Right hindlimb (tissue), 1 donor: ENCODE measurements at regions not wholly inside any gene's neighbourhood (a gene's known extent, or its start where the extent isn't known, plus 50 kb on each side); places are given as distances from the start of the nearest gene placed in this dataset.
"Not testable (repeated sequence)": the region's sequence is repeated elsewhere in the genome, so short reads cannot be mapped to it uniquely, and the experiment has no call there.

Experiments used
- DNase-seq: peaks from one replicate; pipeline ENCODE4 v3.0.0-alpha.2; 2018

DNA sequence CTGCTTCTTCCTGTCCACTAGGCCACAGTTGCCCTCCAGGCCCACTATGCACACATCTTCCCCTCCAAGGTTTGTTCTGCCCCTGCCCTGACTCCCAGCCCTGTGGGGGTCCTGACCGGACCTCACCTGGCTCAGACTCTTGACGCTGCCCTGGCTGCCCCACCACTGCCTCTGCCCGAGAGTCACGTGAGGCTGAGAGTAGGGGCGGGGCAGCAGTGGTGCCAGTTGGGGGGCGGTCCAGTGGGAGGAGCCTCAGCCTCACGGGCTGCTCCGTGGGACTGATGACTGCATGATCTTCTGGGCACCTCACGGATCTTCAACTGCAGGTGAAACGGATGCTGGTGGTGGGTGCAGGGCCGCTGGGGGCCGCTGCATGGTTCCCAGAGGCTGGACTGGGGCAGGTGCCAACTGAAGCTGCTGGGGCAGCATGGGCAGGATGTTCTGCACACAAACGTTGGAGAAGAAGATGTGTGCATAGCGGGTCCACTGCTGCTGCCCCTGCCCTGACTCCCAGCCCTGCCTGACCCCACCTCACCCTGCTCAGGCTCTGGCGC is 77.6 kb downstream of the HHIPL2 start:
- DNase-seq = not testable (repeated sequence)

DNA sequence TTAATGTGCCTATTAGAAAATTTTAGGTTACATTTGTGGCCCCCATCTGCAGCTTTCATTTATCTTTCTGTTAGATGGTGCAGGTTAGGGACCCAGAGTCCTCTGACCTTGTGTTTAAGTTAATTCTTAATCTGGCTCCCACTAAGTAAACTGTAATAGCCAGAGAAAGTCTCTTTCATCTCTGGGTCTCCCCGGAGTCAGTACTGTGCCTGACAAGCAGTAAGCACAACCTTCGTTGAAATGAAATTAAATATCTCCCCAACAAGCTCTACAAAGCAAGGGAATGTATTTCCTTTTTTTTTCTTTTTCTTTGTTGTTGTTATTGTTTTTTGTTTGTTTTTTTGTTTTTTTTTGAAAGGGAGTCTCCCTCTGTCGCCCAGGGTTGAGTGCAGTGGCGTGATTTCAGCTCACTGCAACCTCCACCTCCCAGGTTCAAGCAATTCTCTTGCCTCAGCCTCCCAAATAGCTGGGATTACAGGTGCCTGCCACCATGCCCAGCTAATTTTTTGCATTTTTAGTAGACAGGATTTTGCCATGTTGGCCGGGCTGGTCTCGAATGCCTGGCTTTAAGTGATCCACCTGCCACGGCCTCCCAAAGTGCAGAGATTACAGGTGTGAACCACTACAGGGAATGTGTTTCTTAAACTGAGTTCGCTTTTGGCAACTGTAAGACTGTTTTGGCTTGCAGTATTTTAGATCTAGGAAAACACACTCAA is 81.6 kb downstream of the HHIPL2 start:
- DNase-seq = no peak

DNA sequence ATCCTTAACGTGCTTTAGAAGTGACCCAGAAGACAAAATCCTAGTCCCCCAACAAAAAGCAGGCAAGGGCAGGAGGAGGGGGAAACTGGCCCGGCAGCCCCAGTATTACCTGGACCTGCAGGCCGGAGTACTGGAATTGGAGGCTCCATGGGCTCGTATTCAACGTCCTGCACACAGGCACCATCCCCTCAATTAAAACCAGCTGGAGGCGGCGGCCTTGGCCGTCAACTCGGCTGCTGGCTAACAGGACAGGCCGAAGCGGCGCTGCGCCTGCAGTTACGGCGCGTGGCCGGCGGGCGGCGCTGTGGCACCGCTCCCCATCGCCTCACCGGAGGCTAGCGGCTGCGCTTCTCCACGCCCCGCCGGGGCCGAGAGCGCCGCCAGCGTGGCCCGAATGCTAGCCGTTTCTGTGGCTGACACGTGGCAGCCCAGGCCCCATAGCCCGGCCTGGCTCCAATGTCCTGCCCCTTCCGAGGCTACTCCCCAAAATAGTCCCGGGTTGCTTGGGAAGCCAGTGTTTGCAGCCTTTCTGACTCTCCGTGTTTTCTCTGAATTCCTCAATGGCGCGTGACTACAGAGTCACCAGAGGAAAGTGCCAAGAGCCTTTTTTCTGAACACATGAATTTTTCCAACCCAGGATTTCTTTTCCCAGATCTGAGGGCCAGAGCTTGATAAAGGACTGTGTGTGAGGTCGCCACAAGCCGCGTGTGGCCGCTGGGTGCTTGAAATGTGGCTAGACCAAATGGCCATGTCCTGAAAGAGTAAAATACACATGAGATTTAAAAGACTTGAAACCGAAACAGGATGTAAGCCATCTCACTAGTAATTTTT is 82.5 kb downstream of the HHIPL2 start:
- DNase-seq = peak; percentile 94

DNA sequence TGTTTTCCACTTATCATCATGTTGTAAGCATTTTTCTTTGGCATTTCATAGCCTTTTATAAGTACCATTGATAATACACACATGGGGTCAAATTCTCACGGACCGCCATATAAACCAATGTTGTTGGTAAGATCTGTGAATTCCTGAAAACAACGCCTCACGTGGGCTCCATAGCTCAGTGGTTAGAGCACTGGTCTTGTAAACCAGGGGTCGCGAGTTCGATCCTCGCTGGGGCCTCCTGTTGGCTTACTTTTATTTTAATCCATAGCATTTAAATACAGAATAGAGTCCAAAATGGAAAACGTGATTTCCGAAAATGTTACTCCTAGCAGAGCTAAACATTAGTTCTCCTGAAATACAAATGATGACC is 83.1 kb downstream of the HHIPL2 start:
- peak; percentile 51 for DNase-seq

DNA sequence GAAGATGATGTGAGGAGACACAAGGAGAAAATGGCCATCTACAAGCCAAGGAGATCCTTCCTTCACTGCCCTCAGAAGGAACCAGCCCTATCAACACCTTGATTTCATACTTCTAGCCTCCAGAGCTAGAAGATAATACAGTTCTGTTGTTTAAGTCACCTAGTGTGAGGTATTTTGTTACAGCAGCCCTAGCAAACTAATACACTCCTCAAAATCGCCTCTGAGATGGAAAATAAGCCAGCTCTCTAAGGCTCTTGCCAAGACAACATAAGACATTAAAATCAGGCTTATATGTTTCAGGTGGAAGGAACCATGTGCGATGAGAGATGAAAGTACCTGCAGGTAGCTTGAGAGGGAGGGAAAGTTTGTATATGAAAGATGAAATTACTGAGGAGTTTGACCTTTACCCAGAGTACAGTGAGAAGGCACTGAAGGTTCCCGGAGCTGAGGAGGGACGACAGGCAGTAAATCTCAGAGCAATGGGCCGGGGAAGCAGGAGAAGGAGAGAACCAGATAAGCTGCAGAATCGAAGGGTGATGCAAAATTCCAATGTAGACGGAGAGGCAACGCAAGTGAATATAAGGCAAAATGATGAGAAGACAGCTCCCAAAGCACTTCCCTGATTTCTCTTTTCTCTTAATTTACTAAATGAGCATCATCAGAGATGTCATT is 84.7 kb downstream of the HHIPL2 start:
- no peak for DNase-seq

DNA sequence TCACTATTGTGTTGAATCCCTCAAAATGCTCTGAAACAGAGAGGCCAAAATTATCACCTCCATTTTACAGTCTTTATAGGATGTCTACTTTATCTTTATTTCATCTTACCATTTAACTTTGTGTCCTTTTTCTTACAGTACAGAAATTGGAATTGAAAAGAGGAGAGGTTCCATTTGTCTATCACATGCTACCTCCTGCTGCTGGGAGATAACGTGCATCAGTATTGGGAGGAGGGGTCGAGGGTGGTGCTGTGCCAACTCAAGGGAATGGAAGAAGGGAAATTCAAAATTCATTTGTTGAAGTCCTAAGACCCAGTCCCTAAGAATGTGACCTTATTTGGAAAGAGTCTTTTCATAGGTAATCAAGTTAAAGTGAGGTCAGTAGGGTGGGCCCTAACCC is 85.3 kb downstream of the HHIPL2 start:
- no peak for DNase-seq

DNA sequence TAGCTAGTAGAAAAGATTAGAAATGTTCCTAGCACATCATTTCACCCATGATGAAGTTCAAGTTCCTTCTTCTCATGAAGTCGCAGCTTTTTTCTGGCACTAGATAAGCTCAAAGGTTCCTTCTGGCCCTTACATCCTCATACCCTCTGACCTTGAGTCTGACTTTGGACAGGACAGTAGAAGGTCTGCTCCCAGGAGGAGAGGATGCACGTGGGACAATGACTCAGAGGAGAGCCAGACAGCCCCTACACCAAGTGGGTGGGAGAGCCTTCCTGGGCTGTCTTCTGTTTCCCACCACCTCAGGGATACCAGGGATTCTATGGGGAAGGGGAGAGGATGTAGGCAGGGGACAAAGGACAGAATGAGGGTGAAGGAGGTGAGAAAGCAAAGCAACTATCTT is 86.0 kb downstream of the HHIPL2 start:
- no peak for DNase-seq

DNA sequence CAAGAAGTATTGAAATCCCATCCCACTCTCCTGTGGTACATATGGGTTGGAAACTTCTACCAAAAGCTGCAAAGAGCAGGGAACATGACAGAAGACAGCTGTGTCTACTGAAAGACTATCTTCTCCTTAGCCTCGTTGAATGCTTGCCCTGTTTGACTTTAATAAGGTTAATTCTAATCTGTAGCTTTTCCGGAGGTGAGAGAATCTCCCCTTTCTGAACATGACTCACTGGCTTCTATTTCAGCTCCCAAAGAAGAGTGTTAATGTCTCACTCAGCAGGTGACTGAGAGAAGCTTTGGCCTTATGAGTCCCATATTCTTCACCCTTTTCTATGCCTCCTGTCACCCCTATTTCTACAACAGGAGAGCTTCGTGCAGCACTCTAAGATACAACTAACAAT is 88.3 kb downstream of the HHIPL2 start:
- no peak for DNase-seq

DNA sequence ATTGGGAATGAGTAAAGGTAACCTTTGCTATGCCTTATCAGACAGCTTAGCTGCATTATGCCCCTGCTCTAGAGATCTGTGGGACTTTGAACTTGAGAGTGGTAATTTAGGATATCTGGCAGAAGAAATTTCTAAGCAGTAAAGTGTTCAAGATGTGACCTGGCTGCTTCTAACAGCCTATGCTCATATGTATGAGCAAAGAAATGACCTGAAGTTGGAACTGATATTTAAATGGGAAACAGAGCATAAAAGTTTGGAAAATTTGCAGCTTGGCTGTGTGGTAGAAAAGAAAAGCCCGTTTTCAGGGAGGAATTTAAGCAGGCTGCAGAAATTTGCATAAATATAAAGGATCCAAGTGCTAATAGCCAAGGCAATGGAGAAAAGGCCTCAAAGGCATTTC is 90.4 kb downstream of the HHIPL2 start:
- DNase-seq = no peak

DNA sequence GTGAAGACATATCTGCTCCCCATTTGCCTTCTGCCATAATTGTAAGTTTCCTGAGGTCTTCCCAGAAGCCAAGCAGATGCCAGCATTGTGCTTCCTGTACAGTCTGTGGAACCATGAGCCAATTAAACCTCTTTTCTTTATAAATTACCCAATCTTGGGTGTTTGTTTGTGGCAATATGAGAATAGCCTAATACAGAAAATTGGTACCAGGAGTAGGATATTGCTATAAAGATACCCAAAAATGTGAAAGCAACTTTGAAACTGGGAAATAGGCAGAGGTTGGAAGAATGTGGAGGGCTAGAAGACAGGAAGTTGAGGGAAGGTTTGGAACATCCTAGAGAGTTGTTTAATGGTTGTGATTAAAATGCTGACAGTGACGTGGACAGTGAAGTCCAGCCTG is 90.8 kb downstream of the HHIPL2 start:
- no peak for DNase-seq

DNA sequence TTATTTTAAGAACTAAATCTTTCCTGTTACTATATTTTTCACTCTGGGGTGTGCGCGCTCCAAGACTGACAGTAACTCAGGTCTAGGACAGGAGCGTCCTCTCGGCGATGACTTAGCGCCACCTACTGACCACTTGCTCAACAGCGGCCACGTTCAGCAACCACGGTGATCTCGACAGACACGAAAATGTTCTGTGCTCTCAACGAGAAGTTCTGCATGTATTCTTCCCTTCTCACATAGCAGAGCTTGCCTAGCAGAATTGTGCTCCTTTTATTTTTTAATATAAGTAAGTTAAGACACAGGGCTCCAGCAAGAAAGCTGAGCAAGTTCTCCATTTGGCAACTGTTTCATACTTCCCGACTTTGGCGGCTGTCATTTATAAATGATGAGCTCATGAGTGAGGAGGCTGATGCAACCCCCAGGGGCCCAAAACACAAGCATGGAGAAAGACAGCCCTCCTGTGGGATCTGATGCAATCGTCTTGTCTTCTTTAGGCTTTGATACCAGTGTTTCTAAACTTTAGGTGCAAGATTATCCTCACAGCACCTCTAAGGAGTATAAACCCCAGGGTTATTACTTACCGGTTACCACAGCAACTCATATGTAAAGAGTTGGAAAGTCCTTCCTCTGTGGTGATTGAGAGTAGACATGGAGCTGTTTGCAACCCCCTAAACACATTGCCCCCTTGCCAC is 92.6 kb downstream of the HHIPL2 start:
- peak; percentile 91 for DNase-seq

DNA sequence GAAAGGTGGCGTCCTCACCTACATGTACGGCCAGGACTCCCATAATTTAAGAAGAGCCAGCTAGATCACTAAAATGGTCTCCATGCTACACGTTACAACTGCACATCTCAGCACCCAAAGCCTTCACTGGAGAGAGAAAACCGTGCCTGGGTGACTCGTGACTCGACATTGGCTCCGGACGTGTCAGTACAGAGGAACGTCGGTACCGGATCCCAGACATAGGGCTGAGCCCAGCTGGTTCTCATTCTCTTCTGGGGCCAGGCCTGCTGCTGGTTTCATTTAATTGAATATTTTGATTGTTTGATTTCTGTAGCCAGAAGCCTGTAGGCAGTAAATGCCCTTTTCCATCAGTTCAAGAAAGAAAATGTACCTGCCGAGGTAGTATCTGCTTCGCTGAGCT is 93.1 kb downstream of the HHIPL2 start:
- no peak for DNase-seq

DNA sequence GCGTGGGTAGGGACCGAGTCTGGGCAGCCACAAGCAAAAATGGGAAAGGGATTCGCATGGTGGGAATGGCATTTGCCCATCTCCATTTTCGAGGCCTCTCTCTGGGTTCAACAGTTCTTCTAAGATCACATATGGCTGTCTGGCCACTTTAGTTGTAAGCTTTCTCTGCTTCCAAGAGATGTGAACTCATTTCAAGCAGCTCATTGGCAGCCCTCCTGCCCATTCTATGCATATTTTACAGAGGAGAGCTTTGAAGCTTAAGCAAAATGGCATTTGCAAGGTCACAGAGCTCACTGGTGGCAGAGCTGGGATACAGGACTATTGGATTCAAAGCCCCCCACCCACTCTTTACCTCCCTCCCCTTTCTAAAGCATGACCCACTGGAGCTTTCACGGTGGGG is 93.7 kb downstream of the HHIPL2 start:
- peak; percentile 26 for DNase-seq

DNA sequence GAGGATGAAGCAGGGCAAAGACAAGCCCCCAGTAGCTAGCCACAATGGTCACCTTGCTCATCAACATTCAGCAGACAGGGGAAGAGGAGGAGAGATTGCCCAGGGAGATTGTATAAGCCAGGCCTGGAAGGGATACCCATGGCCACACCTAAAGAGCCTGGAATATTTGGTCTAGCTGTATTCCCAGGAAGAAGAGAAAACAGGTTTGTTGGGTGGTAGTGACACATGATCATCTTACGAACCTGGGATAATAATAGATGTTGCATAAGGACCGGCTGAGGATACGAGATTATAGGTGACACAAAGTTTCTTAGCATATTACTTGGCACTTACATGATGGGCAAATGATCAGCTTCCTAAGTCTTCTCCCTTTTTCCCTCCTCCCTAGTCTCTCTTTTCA is 95.9 kb downstream of the HHIPL2 start:
- no peak for DNase-seq

DNA sequence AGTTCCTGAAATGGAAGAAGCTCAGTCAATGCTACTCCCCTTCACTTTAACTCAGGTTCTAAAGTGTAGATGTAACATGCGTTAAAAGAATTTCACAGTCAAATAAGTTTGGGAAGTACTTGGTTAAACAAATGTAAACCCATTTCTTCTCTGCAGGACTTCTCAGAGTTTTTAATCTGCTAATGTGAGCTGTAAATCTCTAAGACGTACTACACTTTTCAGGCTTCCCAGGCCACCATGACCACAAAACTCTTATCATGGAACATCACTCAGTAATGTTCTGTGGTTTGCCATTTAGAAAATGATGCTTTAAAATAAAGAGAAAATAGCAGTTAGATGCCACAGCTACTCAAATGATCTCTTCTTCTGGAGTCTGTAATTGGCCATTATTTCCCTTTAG is 104.3 kb downstream of the HHIPL2 start:
- DNase-seq = no peak

DNA sequence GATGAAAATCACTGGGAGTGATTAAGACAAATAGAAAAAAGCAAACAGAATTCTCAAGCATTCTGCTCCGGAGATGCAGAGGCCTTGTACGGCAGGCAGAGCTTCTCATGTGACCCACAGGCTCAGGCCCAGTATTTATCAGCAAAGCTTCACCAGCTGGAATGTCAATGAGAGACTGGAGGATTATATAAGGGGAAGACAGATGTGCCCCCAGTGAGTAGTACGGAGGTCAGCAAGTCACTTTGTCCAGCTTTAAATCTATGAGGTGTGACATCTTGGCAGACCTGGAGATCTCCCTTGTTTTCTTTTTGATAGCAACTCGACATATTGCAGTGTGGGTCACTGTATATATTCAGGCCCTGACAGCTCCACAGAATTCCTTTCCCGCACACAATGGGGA is 106.8 kb downstream of the HHIPL2 start:
- DNase-seq = peak; percentile 21

DNA sequence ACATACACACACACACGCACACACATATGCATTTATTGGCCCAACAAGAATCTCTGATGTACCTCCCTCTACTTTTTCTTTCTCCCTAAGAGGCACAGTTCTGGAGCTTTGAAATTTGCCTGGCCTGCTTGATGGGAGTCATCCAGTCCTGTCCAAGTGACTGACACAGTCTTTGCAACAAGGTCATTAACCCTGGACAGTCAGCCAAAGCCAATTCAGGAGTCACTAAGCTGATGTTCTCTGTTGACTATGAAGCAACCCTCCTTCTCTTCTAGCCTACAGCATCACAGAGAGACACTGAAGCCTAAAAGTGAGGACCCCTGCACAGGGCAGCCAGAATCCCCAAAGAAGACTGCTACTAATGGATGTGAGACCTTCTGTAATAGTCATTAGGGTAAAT is 123.1 kb downstream of the HHIPL2 start:
- peak; percentile 26 for DNase-seq

DNA sequence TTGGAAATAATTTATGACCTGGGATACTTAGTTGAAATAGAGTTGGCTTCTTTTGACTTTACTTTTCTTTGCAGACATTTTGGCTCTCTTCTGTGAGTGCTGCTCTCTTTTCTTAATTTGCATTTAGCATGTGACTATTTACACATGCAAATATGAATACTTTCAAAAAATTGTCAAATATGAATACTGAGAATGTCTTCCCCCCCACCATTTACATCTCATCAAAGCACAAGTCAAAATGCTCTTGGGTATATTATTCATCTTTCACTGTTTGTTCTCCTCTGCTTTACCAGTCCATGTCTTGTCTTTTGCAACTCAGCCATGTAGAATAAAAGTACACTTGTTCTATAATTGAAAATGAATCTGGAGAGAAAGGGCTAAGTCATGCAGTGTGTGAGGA is 126.5 kb downstream of the HHIPL2 start:
- DNase-seq = no peak

DNA sequence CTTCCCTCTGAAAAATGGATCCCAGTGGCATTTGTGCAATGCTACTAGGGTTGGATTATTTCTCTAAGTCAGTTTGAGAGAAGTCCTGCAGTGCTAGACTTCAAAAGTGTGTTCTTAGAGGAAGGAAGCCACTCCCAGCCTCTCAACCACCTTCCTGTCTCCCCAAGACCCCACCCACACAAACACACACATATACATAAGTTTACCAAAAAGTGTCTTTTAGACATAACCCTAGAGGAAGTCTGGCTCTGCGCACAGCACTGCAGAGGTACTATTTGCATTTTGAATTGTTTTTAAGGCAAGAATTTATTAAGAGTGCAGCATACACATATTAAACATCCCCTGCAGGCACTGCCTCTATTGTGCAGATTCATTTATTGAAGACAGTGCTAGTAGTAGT is 127.3 kb downstream of the HHIPL2 start:
- DNase-seq = no peak

DNA sequence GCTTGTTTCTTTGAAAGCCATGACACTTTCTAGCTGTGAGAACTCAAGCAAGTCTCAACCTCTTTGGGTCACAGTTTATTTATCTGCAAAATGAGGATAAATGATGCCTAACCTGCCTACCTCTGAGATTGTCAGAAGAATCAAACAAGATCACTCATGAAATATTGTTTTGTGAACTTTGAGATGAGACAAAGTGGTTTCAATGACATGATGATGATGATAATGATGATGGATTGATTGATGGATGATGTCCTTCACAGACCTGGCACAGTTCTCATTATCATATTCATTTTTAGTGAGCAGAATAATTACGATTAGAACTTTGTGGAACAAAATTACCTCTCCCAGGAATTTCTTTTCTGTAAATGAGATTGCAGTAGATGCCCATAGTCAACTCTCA is 129.2 kb downstream of the HHIPL2 start:
- DNase-seq = no peak

DNA sequence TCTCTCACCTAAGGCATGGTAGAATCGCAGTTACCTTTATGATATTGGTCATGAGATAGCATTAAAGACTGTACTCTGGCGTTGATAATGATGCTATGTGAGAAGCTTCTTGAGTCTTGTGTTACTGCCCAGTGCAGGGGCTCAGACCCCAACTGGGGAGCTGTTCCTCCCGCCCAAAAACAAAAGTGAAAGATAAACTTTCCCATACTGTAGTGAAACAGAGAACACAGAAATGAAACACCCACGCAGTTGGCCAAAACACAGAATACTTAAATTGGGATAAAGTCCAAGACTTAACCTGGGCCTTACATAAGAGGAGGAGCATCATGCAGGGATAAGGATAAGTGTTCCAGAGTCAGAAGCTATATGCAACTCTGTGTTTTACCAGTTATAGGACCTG is 130.6 kb downstream of the HHIPL2 start:
- DNase-seq = no peak

DNA sequence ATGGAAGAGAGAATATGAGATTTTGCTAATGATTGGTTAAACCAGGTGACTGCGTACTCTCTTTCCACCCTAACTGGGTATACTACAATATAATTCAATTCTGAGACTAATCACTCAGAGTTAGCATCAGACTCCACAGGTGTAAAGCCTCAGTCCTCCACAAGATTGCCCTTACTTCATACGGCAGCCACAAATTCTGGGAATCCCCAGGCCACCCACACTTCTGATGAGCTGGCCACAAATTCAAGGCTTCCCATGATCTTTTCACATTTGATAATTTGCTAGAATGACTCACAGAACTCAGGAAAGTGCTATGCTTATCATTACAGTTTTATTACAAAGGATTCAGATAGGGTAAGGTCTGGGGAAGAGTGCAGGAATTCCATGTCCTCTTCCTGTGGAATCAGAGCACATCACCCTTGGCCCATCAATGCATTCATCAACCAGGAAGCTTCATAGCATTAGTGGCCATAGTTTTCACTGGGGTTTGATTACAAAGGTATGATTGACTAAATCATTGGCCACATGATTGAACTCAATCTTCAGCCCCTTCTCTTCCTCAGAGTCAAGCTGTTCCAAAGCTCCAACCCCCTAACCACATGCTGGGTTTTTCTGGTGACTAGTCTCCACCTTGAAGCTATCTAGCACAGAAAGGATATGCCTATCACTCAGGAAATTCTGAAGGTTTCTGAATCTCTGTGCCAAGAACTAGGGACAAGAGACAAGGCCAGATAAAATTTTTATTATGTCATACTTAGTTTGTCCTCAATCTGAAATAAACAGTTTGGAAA is 131.7 kb downstream of the HHIPL2 start:
- no peak for DNase-seq
